GM19455 (cell line): ENCODE measurements at regions not wholly inside any gene's neighbourhood (a gene's known extent, or its start where the extent isn't known, plus 50 kb on each side); places are given as distances from the start of the nearest gene placed in this dataset.

Experiments
- ATAC-seq: cut with Tn5 transposase; IDR thresholded peaks from one replicate; pipeline ENCODE4 v1.9.1; 2021; ENCODE audit not compliant: unreplicated experiment

- ATAC-seq, result no peak
Observed at GRCh38 chr5:67434466-67434865, 237.9 kb upstream of the CD180 start.

- no peak for ATAC-seq
Observed at GRCh38 chr5:67432606-67433005, 236.0 kb upstream of the CD180 start.

DNA sequence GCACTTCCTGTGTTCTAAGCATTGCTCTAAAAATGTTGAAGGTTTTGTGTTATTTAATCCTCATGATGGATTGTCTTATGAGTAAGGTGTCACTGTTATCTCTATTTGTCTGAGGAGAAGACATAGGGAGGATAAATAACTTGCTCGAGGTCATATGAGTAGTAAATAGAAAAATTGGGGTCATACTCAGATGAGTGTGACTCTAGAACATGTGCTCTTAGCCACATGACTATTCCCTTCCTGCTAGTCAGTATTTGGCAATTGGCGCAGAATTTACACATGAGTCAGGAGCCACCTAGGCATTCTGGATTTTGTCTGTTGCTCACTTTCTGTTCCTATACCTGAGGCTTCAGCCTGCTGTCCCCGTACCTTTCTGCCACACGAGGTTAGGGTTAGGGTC lies 234.6 kb upstream of the CD180 start:
- ATAC-seq, result no peak

GRCh38 chr5:67427850-67428298 lies 231.3 kb upstream of the CD180 start:
- ATAC-seq, result no peak

DNA sequence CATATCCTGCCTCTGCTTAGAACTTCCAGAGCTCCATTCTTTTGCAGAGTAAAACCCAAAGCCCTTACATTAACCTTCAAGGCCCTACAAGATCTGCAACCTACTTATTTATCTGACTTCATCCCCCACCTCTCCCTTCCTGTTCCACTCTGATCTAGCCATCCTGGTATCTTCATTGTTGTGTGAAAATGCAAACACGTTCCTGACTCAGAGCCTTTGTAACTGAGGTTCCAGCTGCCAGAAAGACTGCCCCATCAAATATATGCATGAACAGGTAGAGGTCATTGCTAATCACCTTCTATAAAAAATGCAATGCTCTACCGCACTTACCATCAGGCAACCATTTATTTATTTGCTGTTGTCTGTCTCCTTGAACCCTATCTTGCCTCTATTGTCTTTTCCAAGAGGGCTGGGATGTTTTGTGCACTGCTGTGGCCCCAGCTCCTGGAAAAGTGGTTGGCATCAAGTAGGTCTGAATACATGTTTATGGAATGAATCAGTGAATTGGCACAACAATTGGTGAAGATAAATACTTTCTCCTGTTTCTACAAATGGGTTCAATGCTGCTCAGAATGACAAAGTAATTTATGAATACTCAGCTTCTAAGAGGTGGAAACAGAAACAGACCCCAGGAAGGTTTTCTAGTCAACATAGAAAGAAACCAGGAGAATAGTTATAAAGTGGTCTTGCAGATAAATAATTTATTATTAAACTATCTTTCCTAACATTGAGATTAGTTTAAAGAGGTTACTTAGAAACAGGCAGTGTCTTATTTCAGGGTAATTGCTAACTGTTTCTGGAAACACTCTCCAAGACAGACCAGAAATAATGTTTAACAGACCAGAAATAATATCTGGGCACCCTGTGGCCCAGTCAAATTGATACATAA lies 230.6 kb upstream of the CD180 start:
- ATAC-seq, result no peak

- ATAC-seq, result no peak
Observed at GRCh38 chr5:67425514-67425913, 228.9 kb upstream of the CD180 start.

GRCh38 chr5:67417839-67418238 lies 221.2 kb upstream of the CD180 start:
- ATAC-seq, result no peak

DNA sequence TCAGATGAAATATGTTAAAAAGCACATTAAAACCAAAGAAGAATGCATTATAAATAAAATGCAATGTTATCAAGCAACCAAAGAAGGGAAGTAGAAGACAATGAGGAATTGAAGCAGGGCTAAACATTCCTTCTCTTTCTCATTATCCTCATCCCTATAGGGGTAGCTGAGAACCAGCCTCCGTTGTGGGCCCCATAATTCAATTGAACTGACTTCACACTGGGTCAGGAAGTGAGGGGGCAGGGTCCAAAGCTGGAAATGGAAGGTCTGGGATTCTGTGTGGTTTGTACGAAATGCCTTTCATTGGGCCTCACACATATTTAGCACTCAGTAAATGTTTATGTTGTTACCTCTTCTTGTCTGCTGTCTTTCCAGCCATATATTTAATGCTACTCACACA lies 220.4 kb upstream of the CD180 start:
- ATAC-seq, result no peak

DNA sequence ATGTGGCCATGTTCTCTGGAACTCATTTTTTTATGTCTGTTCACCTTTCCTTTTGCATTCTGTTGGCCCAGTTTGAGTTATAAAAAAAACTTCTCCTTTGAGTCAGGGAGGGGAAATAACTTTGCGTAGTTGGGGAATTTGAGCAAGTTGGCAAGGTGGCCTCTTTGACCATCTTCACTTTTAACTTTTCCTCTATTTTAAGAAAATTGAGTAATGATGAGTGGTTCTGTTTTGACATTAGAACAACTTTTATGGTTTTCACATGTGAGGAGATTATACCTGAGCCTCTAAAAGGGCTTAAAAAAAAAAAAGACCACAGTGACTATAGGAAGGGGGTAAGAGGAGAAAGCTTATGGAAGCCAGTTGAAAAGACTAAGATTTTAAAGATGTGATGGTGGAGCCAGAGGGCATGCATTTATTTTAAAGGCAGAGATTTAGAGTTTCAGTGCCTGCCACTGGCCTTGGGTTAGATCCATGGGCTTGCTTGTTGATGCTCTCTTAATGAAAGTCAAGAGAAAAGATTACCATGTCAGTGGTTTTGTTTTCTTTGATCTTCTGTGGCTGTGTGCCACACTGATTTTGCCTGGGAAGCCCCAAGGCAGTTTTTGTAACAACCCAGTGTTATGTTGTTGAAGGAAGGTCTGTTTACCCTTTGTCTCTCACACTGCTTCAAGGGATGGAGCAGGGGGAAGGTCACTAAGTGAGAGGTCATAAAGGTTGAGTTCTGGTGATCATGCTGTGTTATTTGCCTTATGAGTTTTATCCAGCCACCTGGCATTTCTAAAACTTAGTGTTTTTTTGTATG lies 219.7 kb upstream of the CD180 start:
- ATAC-seq, result no peak

GRCh38 chr5:67414712-67415111 lies 218.1 kb upstream of the CD180 start:
- no peak for ATAC-seq

- no peak for ATAC-seq
Observed at GRCh38 chr5:67413721-67414120, 217.1 kb upstream of the CD180 start.

- ATAC-seq, result no peak
Observed at GRCh38 chr5:67409126-67409777, 212.7 kb upstream of the CD180 start.

- ATAC-seq, result no peak
Observed at GRCh38 chr5:67407979-67408378, 211.4 kb upstream of the CD180 start.

DNA sequence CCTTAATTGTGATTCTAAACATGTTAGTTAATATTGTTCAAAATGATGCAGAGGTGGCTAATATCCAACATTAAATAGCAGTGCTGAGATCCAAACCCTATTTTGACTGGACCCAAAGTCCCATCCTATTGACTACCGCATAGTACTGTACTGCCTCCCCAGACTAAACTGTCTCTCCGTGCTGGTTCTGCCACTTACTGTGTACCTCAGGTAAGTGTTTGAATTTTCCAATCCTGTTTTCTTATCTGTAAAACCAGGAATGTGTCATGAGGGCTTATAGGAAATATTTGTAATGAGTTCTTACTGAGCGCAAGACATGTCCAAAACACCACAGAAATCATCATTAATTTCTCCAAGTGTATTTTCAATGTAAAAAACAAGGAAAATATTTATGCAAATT lies 209.2 kb upstream of the CD180 start:
- ATAC-seq, result no peak

DNA sequence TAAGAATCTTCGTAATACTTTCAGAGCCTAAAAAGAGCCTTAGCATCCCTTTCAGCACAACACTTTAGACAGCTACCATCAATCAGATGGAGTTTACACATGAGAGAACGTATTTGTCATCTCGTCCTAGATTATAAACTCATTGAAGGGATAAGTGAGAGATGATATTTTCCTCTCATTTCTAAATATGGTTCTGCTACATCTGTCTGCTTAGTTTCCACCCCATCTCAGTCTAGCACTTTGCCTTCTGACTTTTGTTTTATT lies 208.4 kb upstream of the CD180 start:
- ATAC-seq, result no peak

DNA sequence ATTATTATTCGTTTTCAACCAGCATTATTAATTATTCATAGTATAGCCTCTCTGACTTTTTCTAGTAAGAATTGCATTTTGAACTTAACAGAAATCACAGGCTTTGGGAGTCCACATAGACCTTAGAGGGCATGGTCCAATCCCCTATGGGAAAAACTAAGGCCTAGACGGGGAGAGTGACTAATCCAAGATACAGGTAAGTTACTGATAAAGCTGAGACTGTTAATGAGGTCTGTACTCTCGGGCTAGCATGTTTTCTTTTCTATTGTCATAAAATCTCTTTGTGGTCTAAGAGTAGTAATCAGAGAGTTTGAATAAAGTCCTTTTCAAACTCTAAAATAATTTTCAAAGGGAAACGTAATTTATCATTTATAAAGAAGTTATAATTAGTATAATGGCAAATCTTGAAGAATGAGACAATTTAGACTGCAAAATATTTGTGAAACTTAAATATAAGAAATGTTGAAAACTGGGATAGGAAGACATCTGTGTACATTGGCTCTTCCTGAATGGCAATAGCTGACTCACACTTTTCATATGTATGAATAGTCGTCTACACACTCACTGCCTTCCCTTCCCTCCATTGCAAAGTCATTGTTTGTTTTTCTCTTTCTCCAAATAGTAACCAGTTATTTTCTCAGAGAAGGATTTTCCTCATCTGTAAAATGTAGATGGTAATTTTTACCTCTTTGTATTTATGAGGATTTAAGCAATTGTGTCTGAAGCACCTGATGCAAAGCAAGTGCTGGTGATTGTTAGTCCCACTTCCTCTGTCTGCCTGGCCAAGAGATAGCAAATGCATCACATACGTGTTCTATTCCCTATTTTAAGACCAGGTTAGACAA lies 207.9 kb upstream of the CD180 start:
- no peak for ATAC-seq

DNA sequence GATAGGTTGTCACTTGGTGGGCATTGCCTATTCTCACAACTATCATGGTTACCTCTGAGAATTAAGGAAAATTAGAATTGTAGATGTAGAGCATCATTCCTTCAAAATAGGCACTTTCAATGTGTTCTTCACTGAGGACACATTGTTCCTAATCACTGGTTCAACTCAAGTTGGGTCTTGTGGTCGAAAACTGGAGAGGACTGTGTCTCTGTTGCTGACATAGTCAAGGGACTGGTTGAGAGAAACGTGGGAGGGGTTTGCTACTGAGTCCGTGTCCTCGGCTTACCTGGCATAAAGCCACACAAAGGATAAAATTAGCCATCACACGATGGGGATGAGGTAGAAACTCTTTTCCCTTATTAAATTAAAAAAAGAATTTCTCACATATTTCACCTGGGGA lies 205.9 kb upstream of the CD180 start:
- ATAC-seq, result no peak

DNA sequence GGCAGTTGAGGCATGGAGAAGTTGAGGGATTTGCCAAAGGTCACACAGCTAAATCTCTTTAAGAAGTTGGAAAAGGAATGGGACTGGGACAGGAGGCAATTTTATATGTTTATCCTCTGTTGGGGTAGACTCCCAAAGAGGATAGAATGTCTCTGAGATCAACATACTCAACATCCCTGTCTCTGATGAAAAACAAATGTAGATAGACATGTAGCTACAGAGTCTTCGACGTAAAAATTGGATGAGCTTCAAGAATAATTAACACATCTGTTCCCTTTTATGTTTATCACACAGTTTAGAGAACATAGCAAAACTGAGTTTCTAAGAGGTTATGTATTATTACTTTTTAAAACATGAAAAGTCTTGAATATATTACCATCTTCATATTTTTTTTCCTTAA lies 204.6 kb upstream of the CD180 start:
- ATAC-seq, result no peak

DNA sequence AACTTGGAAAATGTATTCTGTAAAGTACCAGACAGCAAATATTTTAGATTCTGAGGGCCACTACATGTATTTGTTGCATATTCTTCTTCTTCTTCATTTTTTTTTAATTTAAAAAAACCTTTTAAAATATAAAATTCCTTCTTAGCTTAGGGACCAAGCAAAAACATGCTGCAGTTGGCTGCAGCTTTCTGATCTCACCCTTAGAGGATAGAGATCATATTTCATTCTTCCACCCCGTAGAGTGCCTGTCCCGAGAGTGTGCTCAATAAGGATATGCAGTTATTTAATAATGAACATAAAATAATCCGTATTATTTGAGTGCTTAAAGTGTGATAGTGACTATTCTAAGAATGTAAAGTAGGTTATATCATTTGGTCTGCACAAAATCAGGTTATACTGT lies 204.2 kb upstream of the CD180 start:
- ATAC-seq, result no peak

DNA sequence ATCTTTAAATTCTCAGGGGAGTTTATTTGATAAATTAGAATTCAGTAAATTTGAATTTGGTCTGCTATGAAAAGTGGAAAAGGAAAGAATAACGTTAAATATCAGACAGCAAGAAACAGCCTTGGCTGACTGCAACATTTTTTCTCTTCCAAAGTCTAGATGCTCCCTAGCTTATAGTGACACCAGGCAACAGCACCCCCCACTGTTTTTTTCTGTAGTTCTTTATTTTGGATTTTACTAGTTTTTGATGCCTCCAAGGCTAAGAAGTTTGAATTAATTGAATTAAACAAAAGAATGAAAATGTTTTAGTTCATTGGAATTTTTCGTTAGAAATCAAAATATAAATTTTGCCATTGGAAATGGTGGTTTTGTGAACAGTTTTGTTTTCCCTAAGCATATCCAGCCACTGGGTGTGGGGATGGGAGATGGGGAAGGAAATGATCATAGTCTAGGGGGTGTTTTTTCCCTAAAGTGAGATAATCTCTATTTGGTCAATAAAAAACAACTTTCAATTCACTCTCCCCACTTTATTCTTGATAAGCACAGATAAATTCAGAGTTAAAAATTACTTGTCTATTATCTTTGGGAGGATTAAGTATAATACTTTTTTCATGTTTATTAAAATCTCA lies 199.3 kb upstream of the CD180 start:
- no peak for ATAC-seq

- no peak for ATAC-seq
Observed at GRCh38 chr5:67393211-67393610, 196.6 kb upstream of the CD180 start.
